ENCODE measurements at regions not wholly inside any gene's neighbourhood (a gene's known extent, or its start where the extent isn't known, plus 50 kb on each side); places are given as distances from the start of the nearest gene placed in this dataset.

DNA sequence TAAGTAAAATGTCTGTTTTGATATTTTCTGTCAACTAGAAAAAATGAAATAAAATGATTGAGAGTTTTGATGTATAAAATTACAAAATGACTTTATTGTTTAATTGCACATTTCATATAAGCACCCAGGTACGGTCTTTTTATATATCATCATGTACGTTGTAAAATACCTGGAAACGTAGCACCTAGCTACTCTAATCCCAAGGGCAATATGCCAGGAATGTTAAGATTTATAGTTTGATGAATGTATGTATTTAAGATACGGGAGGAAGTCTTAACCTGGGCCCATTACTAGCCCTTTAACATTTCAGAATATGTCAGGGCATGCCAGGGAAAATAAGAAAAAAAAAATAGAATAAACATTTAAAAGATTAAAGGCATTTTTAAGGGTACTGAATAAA lies 490.9 kb upstream of the NRSN1 start:
- H3K27me3 ChIP-seq (ENCODE audit: control insufficient read depth in 1 of 2, insufficient read depth in 2 of 2, low read length in 1 of 2), result no peaks in the 10 kb centered on the region
- 63 to 69% methylated on average over 4 of the region's 4 CpGs for WGBS, 2 donors
- intact Hi-C loops (cut with DNase I), result no loop called here
- ATAC-seq (ENCODE audit: low FRiP score) (no peak), DNase-seq (no peak)
- H3K27ac ChIP-seq (ENCODE audit: low read depth in 1 of 2, low read length in 2 of 2), result no peak overlapping the region
- H3K9me3 ChIP-seq (ENCODE audit: control insufficient read depth, low read length), result peaks cover 2% of the 10 kb centered on the region
- H3K4me3 ChIP-seq (ENCODE audit: low read length in 2 of 2), result no peak overlapping the region
- no peaks in the 10 kb centered on the region for H3K36me3 ChIP-seq (ENCODE audit: control insufficient read depth in 1 of 2, insufficient read depth in 2 of 2, low read length in 1 of 2)
- H3K4me1 ChIP-seq (ENCODE audit: control insufficient read depth in 1 of 2, insufficient read depth in 2 of 2, low read length in 2 of 2), result no peaks in the 10 kb centered on the region

DNA sequence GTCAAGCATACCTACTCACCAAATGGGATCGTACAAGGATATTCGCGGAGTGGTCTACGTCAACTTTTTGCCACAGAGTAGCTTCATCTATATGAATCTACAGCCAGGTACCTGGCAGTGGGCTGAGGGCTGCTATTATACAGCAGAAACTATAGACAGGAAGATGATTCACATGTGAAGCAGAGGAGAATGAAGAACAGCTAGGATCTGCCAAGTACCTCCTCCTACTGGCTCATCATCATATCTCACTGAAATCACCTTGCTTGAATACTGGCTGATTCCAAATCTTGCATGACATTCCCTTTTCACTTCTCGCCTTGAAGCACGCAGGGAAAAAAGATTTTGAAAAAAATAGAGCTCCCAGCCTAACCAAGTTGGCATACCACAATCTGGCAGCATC lies 488.7 kb upstream of the NRSN1 start:
- H3K9me3 ChIP-seq (ENCODE audit: control insufficient read depth, low read length), result peaks cover 2% of the 10 kb centered on the region

DNA sequence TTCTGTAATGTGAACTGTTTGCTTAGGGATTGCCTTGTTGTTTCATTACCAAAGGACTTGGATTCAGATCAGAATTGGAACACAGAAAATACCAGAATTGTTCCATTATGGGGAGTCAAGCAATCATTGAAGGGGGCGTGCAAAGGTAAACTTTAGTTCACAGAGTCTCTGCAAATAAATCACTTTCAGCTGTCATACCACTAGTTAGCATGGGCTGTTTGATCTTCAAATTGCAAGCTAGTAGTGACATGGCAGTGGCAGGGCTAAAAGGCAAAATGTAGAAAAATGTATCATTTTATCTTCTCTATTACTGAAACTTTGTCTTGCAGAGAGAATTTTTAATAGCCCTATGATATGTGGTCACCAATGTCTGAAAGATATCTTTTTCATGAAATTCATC lies 483.2 kb upstream of the NRSN1 start:
- no peak overlapping the region for H3K27ac ChIP-seq (ENCODE audit: low read depth in 1 of 2, low read length in 2 of 2)
- no peaks in the 10 kb centered on the region for H3K27me3 ChIP-seq (ENCODE audit: control insufficient read depth in 1 of 2, insufficient read depth in 2 of 2, low read length in 1 of 2)
- WGBS, 2 donors, result 64 to 68% methylated on average over 1 of the region's 1 CpG
- intact Hi-C loops (cut with DNase I), result no loop called here
- no peak overlapping the region for H3K4me3 ChIP-seq (ENCODE audit: low read length in 2 of 2)
- DNase-seq (no peak), ATAC-seq (ENCODE audit: low FRiP score) (no peak)
- H3K36me3 ChIP-seq (ENCODE audit: control insufficient read depth in 1 of 2, insufficient read depth in 2 of 2, low read length in 1 of 2), result no peaks in the 10 kb centered on the region
- H3K4me1 ChIP-seq (ENCODE audit: control insufficient read depth in 1 of 2, insufficient read depth in 2 of 2, low read length in 2 of 2), result no peaks in the 10 kb centered on the region
- no peaks in the 10 kb centered on the region for H3K9me3 ChIP-seq (ENCODE audit: control insufficient read depth, low read length)

More for the DNA sequence above, 488.7 kb upstream of the NRSN1 start:
- ATAC-seq (ENCODE audit: low FRiP score), result no peak
- Histone ChIP-seq H3K27ac (ENCODE audit: low read depth in 1 of 2, low read length in 2 of 2) (no peak overlapping the region), H3K27me3 (ENCODE audit: control insufficient read depth in 1 of 2, insufficient read depth in 2 of 2, low read length in 1 of 2) (no peaks in the 10 kb centered on the region), H3K4me1 (ENCODE audit: control insufficient read depth in 1 of 2, insufficient read depth in 2 of 2, low read length in 2 of 2) (no peaks in the 10 kb centered on the region), H3K36me3 (ENCODE audit: control insufficient read depth in 1 of 2, insufficient read depth in 2 of 2, low read length in 1 of 2) (no peaks in the 10 kb centered on the region), H3K4me3 (ENCODE audit: low read length in 2 of 2) (no peak overlapping the region)
- intact Hi-C loops (cut with DNase I), result no loop called here
- WGBS, 2 donors, result 94 to 95% methylated on average over 6 of the region's 6 CpGs
- no peak for DNase-seq

DNA sequence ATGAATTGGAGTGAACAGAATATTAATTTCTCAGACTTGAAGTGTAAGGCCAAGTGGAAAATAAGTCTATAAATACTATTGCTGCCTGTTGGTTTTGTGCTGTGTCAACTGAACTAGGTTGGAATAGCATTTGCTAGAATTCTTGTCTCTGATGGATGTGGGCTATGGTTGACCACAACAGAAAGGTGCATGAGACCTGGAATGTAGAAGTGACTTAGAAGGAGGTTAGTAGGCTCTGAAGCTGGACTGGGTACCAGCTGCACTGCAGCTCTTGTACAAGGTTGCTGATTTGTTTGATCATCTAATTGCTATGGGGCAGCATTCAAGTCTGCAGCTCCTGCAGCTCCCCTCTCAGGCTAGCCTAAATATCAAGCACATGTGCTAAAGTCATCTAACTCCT lies 479.0 kb upstream of the NRSN1 start:
- no peak overlapping the region for H3K4me3 ChIP-seq (ENCODE audit: low read length in 2 of 2)
- no peaks in the 10 kb centered on the region for H3K27me3 ChIP-seq (ENCODE audit: control insufficient read depth in 1 of 2, insufficient read depth in 2 of 2, low read length in 1 of 2)
- H3K4me1 ChIP-seq (ENCODE audit: control insufficient read depth in 1 of 2, insufficient read depth in 2 of 2, low read length in 2 of 2), result no peaks in the 10 kb centered on the region
- no peaks in the 10 kb centered on the region for H3K9me3 ChIP-seq (ENCODE audit: control insufficient read depth, low read length)
- no peak for DNase-seq
- H3K27ac ChIP-seq (ENCODE audit: low read depth in 1 of 2, low read length in 2 of 2), result no peak overlapping the region
- intact Hi-C loops (cut with DNase I), result no loop called here
- ATAC-seq (ENCODE audit: low FRiP score), result no peak
- H3K36me3 ChIP-seq (ENCODE audit: control insufficient read depth in 1 of 2, insufficient read depth in 2 of 2, low read length in 1 of 2), result no peaks in the 10 kb centered on the region

DNA sequence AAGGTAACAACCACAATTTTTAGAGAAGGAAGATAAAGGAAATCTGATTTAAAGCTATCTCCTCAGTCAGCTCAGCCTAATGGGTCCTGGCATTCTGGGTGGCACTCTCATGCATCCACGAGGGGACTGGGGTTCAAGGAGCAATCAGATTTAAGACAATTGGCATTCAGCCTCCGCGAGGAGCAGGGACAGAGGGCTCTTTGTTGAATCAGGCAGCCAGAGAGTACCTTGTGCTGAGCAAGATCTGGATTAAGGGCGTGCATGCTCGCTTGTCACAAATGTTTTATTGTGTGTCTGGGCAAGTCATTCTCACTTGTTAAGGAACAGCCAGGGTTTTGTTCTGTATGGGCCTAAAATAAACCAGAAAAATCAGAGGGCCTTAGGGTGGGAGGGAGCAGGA lies 475.3 kb upstream of the NRSN1 start:
- intact Hi-C loops (cut with DNase I), result no loop called here
- no peak overlapping the region for H3K4me3 ChIP-seq (ENCODE audit: low read length in 2 of 2)
- ATAC-seq (ENCODE audit: low FRiP score), result no peak
- H3K36me3 ChIP-seq (ENCODE audit: control insufficient read depth in 1 of 2, insufficient read depth in 2 of 2, low read length in 1 of 2), result no peaks in the 10 kb centered on the region
- no peak overlapping the region for H3K27ac ChIP-seq (ENCODE audit: low read depth in 1 of 2, low read length in 2 of 2)
- no peaks in the 10 kb centered on the region for H3K27me3 ChIP-seq (ENCODE audit: control insufficient read depth in 1 of 2, insufficient read depth in 2 of 2, low read length in 1 of 2)
- WGBS, 2 donors, result 48 to 49% methylated on average over 5 of the region's 5 CpGs
- no peak for DNase-seq
- H3K9me3 ChIP-seq (ENCODE audit: control insufficient read depth, low read length), result no peaks in the 10 kb centered on the region
- H3K4me1 ChIP-seq (ENCODE audit: control insufficient read depth in 1 of 2, insufficient read depth in 2 of 2, low read length in 2 of 2), result no peaks in the 10 kb centered on the region

DNA sequence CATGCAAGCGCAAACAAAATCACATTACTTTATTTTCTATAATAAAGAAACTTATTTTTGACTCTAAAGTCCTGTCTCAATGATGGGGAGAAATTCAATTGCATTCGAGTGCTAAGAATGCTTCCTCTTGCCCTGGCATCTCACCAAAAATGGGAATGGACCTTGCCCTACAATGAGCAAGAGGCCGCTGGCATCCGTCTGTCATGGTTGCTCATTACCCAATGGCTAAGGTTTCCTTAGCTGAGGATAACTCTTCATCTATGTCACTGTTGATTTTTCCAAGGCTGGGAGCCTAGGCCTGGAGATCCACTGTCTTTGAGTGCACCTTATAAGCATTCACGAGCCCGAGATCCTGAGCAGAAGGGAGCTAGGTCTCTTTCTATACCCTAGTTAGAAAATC lies 471.3 kb upstream of the NRSN1 start:
- Histone ChIP-seq H3K9me3 (ENCODE audit: control insufficient read depth, low read length) (no peaks in the 10 kb centered on the region), H3K4me3 (ENCODE audit: low read length in 2 of 2) (no peak overlapping the region), H3K27ac (ENCODE audit: low read depth in 1 of 2, low read length in 2 of 2) (no peak overlapping the region), H3K36me3 (ENCODE audit: control insufficient read depth in 1 of 2, insufficient read depth in 2 of 2, low read length in 1 of 2) (no peaks in the 10 kb centered on the region), H3K27me3 (ENCODE audit: control insufficient read depth in 1 of 2, insufficient read depth in 2 of 2, low read length in 1 of 2) (no peaks in the 10 kb centered on the region), H3K4me1 (ENCODE audit: control insufficient read depth in 1 of 2, insufficient read depth in 2 of 2, low read length in 2 of 2) (no peaks in the 10 kb centered on the region)
- no peak for DNase-seq
- ATAC-seq (ENCODE audit: low FRiP score), result no peak
- 77 to 89% methylated on average over 6 of the region's 6 CpGs for WGBS, 2 donors
- intact Hi-C loops (cut with DNase I), result no loop called here

DNA sequence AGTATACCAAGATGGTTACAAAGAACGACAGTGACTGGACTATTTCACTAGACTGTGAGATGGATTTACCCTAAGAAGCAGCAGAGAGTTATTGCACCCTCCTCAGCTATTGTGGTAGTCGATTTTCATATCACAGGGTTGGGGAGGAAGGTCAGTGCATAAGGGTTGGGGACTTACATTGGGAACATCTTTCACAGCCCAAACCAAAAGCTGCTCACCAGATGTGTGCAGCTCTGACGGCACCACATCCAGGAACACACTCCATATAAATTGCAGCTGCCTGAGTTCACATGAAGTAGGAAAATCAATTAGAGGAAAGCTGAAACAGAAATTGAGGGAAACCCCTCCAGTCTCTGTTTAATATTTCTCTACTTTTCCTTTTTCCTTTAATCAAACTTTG lies 470.5 kb upstream of the NRSN1 start:
- no peaks in the 10 kb centered on the region for H3K9me3 ChIP-seq (ENCODE audit: control insufficient read depth, low read length)
- no peaks in the 10 kb centered on the region for H3K36me3 ChIP-seq (ENCODE audit: control insufficient read depth in 1 of 2, insufficient read depth in 2 of 2, low read length in 1 of 2)
- no peaks in the 10 kb centered on the region for H3K4me1 ChIP-seq (ENCODE audit: control insufficient read depth in 1 of 2, insufficient read depth in 2 of 2, low read length in 2 of 2)
- ATAC-seq (ENCODE audit: low FRiP score) (no peak), DNase-seq (no peak)
- no peaks in the 10 kb centered on the region for H3K27me3 ChIP-seq (ENCODE audit: control insufficient read depth in 1 of 2, insufficient read depth in 2 of 2, low read length in 1 of 2)
- H3K27ac ChIP-seq (ENCODE audit: low read depth in 1 of 2, low read length in 2 of 2), result no peak overlapping the region
- WGBS, 2 donors, result 72 to 73% methylated on average over 3 of the region's 3 CpGs
- intact Hi-C loops (cut with DNase I), result no loop called here
- no peak overlapping the region for H3K4me3 ChIP-seq (ENCODE audit: low read length in 2 of 2)

DNA sequence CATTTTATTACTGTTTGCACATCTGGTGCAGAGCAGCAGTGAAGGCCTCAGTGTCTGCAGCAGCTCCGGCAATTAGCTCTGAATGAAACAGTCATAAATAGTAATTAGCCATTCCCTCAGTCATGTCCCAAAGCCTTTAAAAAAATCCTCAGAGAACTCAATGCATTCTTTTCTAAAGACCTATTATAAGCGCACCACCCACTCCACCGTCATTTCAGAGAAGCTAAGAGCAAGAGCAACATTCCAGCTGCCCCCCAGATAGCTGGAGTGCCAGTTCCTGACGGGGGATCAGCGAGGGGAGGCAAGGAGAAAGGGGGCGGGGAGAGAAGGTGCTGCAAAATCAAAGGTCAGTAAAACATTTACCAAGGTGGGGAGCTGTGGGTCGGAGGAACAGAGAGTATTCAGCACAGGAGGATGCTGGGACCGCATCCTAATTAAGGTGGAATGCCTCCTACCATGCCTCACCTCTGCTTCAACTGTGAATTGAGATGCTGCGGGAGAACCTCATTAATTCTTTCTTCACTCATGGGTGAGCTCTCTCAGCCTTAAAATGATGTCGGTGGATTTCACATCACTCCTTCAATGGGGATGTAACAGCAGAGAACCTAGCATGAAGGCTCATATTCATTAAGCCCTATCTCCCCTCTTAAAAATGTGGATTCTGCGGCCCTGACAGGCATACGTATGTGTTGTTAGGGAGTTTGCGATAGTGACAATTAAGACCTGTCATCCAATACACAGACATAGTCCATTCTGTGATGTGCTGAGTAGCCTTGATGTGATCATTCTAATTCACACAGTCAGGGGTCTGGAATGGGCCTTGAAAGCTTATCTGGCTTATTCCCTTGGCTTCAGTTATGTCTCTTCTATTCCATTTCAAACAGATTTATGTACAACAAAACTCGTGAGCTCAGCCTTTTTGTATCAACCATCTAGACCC lies 469.5 kb upstream of the NRSN1 start:
- no peaks in the 10 kb centered on the region for H3K27me3 ChIP-seq (ENCODE audit: control insufficient read depth in 1 of 2, insufficient read depth in 2 of 2, low read length in 1 of 2)
- no peak overlapping the region for H3K27ac ChIP-seq (ENCODE audit: low read depth in 1 of 2, low read length in 2 of 2)
- no peaks in the 10 kb centered on the region for H3K4me1 ChIP-seq (ENCODE audit: control insufficient read depth in 1 of 2, insufficient read depth in 2 of 2, low read length in 2 of 2)
- intact Hi-C loops (cut with DNase I), result no loop called here
- ATAC-seq (ENCODE audit: low FRiP score) (no peak), DNase-seq (no peak)
- 86 to 88% methylated on average over 14 of the region's 14 CpGs for WGBS, 2 donors
- no peak overlapping the region for H3K4me3 ChIP-seq (ENCODE audit: low read length in 2 of 2)
- no peaks in the 10 kb centered on the region for H3K36me3 ChIP-seq (ENCODE audit: control insufficient read depth in 1 of 2, insufficient read depth in 2 of 2, low read length in 1 of 2)
- H3K9me3 ChIP-seq (ENCODE audit: control insufficient read depth, low read length), result no peaks in the 10 kb centered on the region

DNA sequence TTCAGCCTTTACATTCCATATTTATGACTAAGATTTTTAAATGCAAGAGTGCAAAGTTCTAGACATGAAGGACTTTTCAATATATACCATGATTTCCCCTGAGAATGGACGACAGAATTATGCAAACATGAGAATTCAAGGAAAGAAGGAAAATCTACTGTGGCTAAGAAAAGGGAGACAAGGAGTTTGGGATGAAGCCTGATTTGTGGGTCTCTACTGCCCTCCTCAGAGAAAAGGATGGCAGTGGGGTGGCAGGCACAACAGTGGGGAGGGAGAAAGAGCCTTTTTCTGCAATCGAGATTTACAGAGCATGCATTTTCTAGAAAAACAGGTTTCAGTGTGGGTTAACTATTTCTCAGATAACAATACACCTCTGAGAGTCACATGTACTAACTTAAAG lies 466.9 kb upstream of the NRSN1 start:
- WGBS, 2 donors, result 12 to 14% methylated on average over 2 of the region's 2 CpGs
- Histone ChIP-seq H3K27me3 (ENCODE audit: control insufficient read depth in 1 of 2, insufficient read depth in 2 of 2, low read length in 1 of 2) (no peaks in the 10 kb centered on the region), H3K4me3 (ENCODE audit: low read length in 2 of 2) (no peak overlapping the region), H3K27ac (ENCODE audit: low read depth in 1 of 2, low read length in 2 of 2) (no peak overlapping the region), H3K4me1 (ENCODE audit: control insufficient read depth in 1 of 2, insufficient read depth in 2 of 2, low read length in 2 of 2) (no peaks in the 10 kb centered on the region), H3K36me3 (ENCODE audit: control insufficient read depth in 1 of 2, insufficient read depth in 2 of 2, low read length in 1 of 2) (no peaks in the 10 kb centered on the region), H3K9me3 (ENCODE audit: control insufficient read depth, low read length) (no peaks in the 10 kb centered on the region)
- ATAC-seq (ENCODE audit: low FRiP score), result no peak
- no peak for DNase-seq
- intact Hi-C loops (cut with DNase I), result no loop called here
